GM12891 (cell line): ENCODE measurements at regions not wholly inside any gene's neighbourhood (a gene's known extent, or its start where the extent isn't known, plus 50 kb on each side); places are given as distances from the start of the nearest gene placed in this dataset.

Experiments
- PAX5 ChIP-seq: IDR thresholded peaks from 2 replicates; pipeline ENCODE4 v1.6.1; 2011; ENCODE audit warnings: low read length, moderate library complexity, mild to moderate bottlenecking; ENCODE audit not compliant: insufficient read depth, severe bottlenecking
- POLR2A ChIP-seq: IDR thresholded peaks from 2 replicates; pipeline ENCODE4 v1.6.1; 2011; ENCODE audit warnings: low read depth, low read length, control low read depth
- POLR2AphosphoS5 ChIP-seq: IDR thresholded peaks from 2 replicates; pipeline ENCODE4 v1.6.1; 2011; ENCODE audit warnings: low read depth, low read length, control low read depth
- POU2F2 ChIP-seq: IDR thresholded peaks from 2 replicates; pipeline ENCODE4 v1.6.1; 2011; ENCODE audit warnings: low read depth, mild to moderate bottlenecking, control low read depth, low read length, moderate library complexity

DNA sequence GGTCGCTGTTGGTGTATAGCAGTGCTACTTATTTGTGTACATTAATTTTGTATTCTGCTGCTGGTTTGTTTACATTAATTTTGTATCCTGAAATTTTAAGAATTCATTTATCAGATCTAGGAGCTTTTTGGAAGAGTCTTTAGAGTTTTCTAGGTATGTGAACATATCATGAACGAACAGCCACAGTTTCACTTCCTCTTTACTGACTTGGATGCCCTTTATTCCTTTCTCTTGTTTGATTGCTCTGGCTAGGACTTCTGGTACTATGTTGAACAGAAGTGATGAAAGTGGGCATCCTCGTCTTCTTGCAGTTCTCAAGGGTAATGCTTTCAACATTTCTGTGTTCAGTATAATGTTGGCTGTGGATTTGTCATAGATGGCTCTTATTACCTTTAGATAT lies 1757.9 kb downstream of the BRINP3 start:
- TF ChIP-seq PAX5 = no peak
- TF ChIP-seq POLR2A = no peak
- no peak for TF ChIP-seq POLR2AphosphoS5
- TF ChIP-seq POU2F2 = no peak
